ENCODE measurements at regions not wholly inside any gene's neighbourhood (a gene's known extent, or its start where the extent isn't known, plus 50 kb on each side); places are given as distances from the start of the nearest gene placed in this dataset.

GRCh38 chr5:125700380-125700861 is 722.8 kb upstream of the GRAMD2B start:
- Histone ChIP-seq H3K36me3 (ENCODE audit: control insufficient read depth in 2 of 3, insufficient read depth in 3 of 3, low read length in 3 of 3) (no peaks in the 10 kb centered on the region), H3K4me1 (ENCODE audit: control insufficient read depth in 2 of 2, insufficient read depth in 2 of 2, low read length in 2 of 2) (no peaks in the 10 kb centered on the region), H3K4me3 (ENCODE audit: low read length) (no peak overlapping the region), H3K9me3 (ENCODE audit: control insufficient read depth in 2 of 3, low read length in 3 of 3) (no peaks in the 10 kb centered on the region), H3K27ac (ENCODE audit: low read depth, low read length) (no peak overlapping the region), H3K27me3 (ENCODE audit: control insufficient read depth in 2 of 2, insufficient read depth in 2 of 2, low read length in 2 of 2) (peaks cover 0 to 3% of the 10 kb centered on the region in 2 donors)
- Mint-ChIP-seq H3K4me3 (no peak overlapping the region), H3K36me3 (no peaks in the 10 kb centered on the region), H3K27me3 (no peaks in the 10 kb centered on the region), H3K4me1 (no peaks in the 10 kb centered on the region), H3K27ac (no peak overlapping the region), H3K9me3 (peaks cover 2 to 22% (median 8%) of the 10 kb centered on the region in 11 donors)
- intact Hi-C loops (cut with micrococcal nuclease): no loop called here
- no peak for ATAC-seq
- CTCF ChIA-PET: no interaction called here
- POLR2A ChIA-PET: no interaction called here
- DNase-seq: no peak

- Mint-ChIP-seq H3K9me3 (peaks cover 0 to 32% (median 8%) of the 10 kb centered on the region in 11 donors), H3K4me1 (no peaks in the 10 kb centered on the region), H3K27ac (no peak overlapping the region), H3K27me3 (no peaks in the 10 kb centered on the region), H3K4me3 (no peak overlapping the region), H3K36me3 (no peaks in the 10 kb centered on the region)
- Histone ChIP-seq H3K36me3 (ENCODE audit: control insufficient read depth in 2 of 3, insufficient read depth in 3 of 3, low read length in 3 of 3) (no peaks in the 10 kb centered on the region), H3K27ac (ENCODE audit: low read depth, low read length) (no peak overlapping the region), H3K27me3 (ENCODE audit: control insufficient read depth in 2 of 2, insufficient read depth in 2 of 2, low read length in 2 of 2) (peaks cover 0 to 3% of the 10 kb centered on the region in 2 donors), H3K9me3 (ENCODE audit: control insufficient read depth in 2 of 3, low read length in 3 of 3) (no peaks in the 10 kb centered on the region), H3K4me1 (ENCODE audit: control insufficient read depth in 2 of 2, insufficient read depth in 2 of 2, low read length in 2 of 2) (no peaks in the 10 kb centered on the region), H3K4me3 (ENCODE audit: low read length) (no peak overlapping the region)
- no peak for ATAC-seq
- intact Hi-C loops (cut with micrococcal nuclease): no loop called here
- ChIA-PET POLR2A (no interaction called here), CTCF (no interaction called here)
- no peak for DNase-seq
Observed at GRCh38 chr5:125703616-125704015, 719.6 kb upstream of the GRAMD2B start.

GRCh38 chr5:125704888-125705287 is 718.3 kb upstream of the GRAMD2B start:
- Histone ChIP-seq H3K36me3 (ENCODE audit: control insufficient read depth in 2 of 3, insufficient read depth in 3 of 3, low read length in 3 of 3) (no peaks in the 10 kb centered on the region), H3K27ac (ENCODE audit: low read depth, low read length) (no peak overlapping the region), H3K4me1 (ENCODE audit: control insufficient read depth in 2 of 2, insufficient read depth in 2 of 2, low read length in 2 of 2) (no peaks in the 10 kb centered on the region), H3K27me3 (ENCODE audit: control insufficient read depth in 2 of 2, insufficient read depth in 2 of 2, low read length in 2 of 2) (peaks cover 0 to 3% of the 10 kb centered on the region in 2 donors), H3K9me3 (ENCODE audit: control insufficient read depth in 2 of 3, low read length in 3 of 3) (no peaks in the 10 kb centered on the region), H3K4me3 (ENCODE audit: low read length) (no peak overlapping the region)
- H3K4me3 Mint-ChIP-seq: no peak overlapping the region
- H3K4me1 Mint-ChIP-seq: no peaks in the 10 kb centered on the region
- no peak for ATAC-seq
- POLR2A ChIA-PET: no interaction called here
- DNase-seq: no peak
- peaks cover 2 to 40% (median 14%) of the 10 kb centered on the region in 11 donors for H3K9me3 Mint-ChIP-seq
- intact Hi-C loops (cut with micrococcal nuclease): no loop called here
- H3K27ac Mint-ChIP-seq: no peak overlapping the region
- no peaks in the 10 kb centered on the region for H3K27me3 Mint-ChIP-seq
- CTCF ChIA-PET: no interaction called here
- no peaks in the 10 kb centered on the region for H3K36me3 Mint-ChIP-seq

GRCh38 chr5:125708583-125708982 is 714.6 kb upstream of the GRAMD2B start:
- POLR2A ChIA-PET: no interaction called here
- no peak overlapping the region for H3K27ac ChIP-seq (ENCODE audit: low read depth, low read length)
- Mint-ChIP-seq H3K27me3 (no peaks in the 10 kb centered on the region), H3K27ac (no peak overlapping the region), H3K4me1 (no peaks in the 10 kb centered on the region), H3K36me3 (no peaks in the 10 kb centered on the region), H3K4me3 (no peak overlapping the region), H3K9me3 (peaks cover 2 to 45% (median 15%) of the 10 kb centered on the region in 11 donors)
- H3K27me3 ChIP-seq (ENCODE audit: control insufficient read depth in 2 of 2, insufficient read depth in 2 of 2, low read length in 2 of 2): no peaks in the 10 kb centered on the region
- ATAC-seq (no peak), DNase-seq (no peak)
- no peaks in the 10 kb centered on the region for H3K9me3 ChIP-seq (ENCODE audit: control insufficient read depth in 2 of 3, low read length in 3 of 3)
- CTCF ChIA-PET: no interaction called here
- no peaks in the 10 kb centered on the region for H3K36me3 ChIP-seq (ENCODE audit: control insufficient read depth in 2 of 3, insufficient read depth in 3 of 3, low read length in 3 of 3)
- no peak overlapping the region for H3K4me3 ChIP-seq (ENCODE audit: low read length)
- H3K4me1 ChIP-seq (ENCODE audit: control insufficient read depth in 2 of 2, insufficient read depth in 2 of 2, low read length in 2 of 2): no peaks in the 10 kb centered on the region
- intact Hi-C loops (cut with micrococcal nuclease): no loop called here

GRCh38 chr5:125710745-125711144 is 712.5 kb upstream of the GRAMD2B start:
- ChIA-PET POLR2A (no interaction called here), CTCF (no interaction called here)
- Histone ChIP-seq H3K27me3 (ENCODE audit: control insufficient read depth in 2 of 2, insufficient read depth in 2 of 2, low read length in 2 of 2) (no peaks in the 10 kb centered on the region), H3K27ac (ENCODE audit: low read depth, low read length) (no peak overlapping the region), H3K4me3 (ENCODE audit: low read length) (no peak overlapping the region), H3K4me1 (ENCODE audit: control insufficient read depth in 2 of 2, insufficient read depth in 2 of 2, low read length in 2 of 2) (no peaks in the 10 kb centered on the region), H3K36me3 (ENCODE audit: control insufficient read depth in 2 of 3, insufficient read depth in 3 of 3, low read length in 3 of 3) (no peaks in the 10 kb centered on the region), H3K9me3 (ENCODE audit: control insufficient read depth in 2 of 3, low read length in 3 of 3) (no peaks in the 10 kb centered on the region)
- Mint-ChIP-seq H3K36me3 (no peaks in the 10 kb centered on the region), H3K4me1 (no peaks in the 10 kb centered on the region), H3K4me3 (no peak overlapping the region), H3K27ac (no peak overlapping the region), H3K27me3 (no peaks in the 10 kb centered on the region), H3K9me3 (peaks cover 0 to 33% (median 8%) of the 10 kb centered on the region in 11 donors)
- no peak for DNase-seq
- intact Hi-C loops (cut with micrococcal nuclease): no loop called here
- ATAC-seq: no peak

GRCh38 chr5:125712397-125712796 is 710.8 kb upstream of the GRAMD2B start:
- Mint-ChIP-seq H3K36me3 (peaks cover 0 to 5% (median 0%) of the 10 kb centered on the region in 5 donors), H3K27me3 (no peaks in the 10 kb centered on the region), H3K9me3 (peaks cover 0 to 22% (median 8%) of the 10 kb centered on the region in 11 donors), H3K27ac (no peak overlapping the region), H3K4me3 (no peak overlapping the region), H3K4me1 (no peaks in the 10 kb centered on the region)
- Histone ChIP-seq H3K36me3 (ENCODE audit: control insufficient read depth in 2 of 3, insufficient read depth in 3 of 3, low read length in 3 of 3) (no peaks in the 10 kb centered on the region), H3K27ac (ENCODE audit: low read depth, low read length) (no peak overlapping the region), H3K4me3 (ENCODE audit: low read length) (no peak overlapping the region), H3K4me1 (ENCODE audit: control insufficient read depth in 2 of 2, insufficient read depth in 2 of 2, low read length in 2 of 2) (no peaks in the 10 kb centered on the region), H3K9me3 (ENCODE audit: control insufficient read depth in 2 of 3, low read length in 3 of 3) (peaks cover 0 to 5% (median 0%) of the 10 kb centered on the region in 3 experiments), H3K27me3 (ENCODE audit: control insufficient read depth in 2 of 2, insufficient read depth in 2 of 2, low read length in 2 of 2) (no peaks in the 10 kb centered on the region)
- ATAC-seq (no peak), DNase-seq (no peak)
- ChIA-PET CTCF (no interaction called here), POLR2A (no interaction called here)
- intact Hi-C loops (cut with micrococcal nuclease): no loop called here

GRCh38 chr5:125713109-125713805 is 710.0 kb upstream of the GRAMD2B start:
- no peak overlapping the region for H3K4me3 Mint-ChIP-seq
- H3K36me3 Mint-ChIP-seq: peaks cover 0 to 5% (median 0%) of the 10 kb centered on the region in 5 donors
- H3K9me3 Mint-ChIP-seq: peaks cover 0 to 22% (median 10%) of the 10 kb centered on the region in 11 donors
- no peak overlapping the region for H3K27ac ChIP-seq (ENCODE audit: low read depth, low read length)
- no peaks in the 10 kb centered on the region for H3K36me3 ChIP-seq (ENCODE audit: control insufficient read depth in 2 of 3, insufficient read depth in 3 of 3, low read length in 3 of 3)
- no peak for DNase-seq
- no peaks in the 10 kb centered on the region for H3K27me3 Mint-ChIP-seq
- H3K27me3 ChIP-seq (ENCODE audit: control insufficient read depth in 2 of 2, insufficient read depth in 2 of 2, low read length in 2 of 2): no peaks in the 10 kb centered on the region
- no peak overlapping the region for H3K27ac Mint-ChIP-seq
- H3K9me3 ChIP-seq (ENCODE audit: control insufficient read depth in 2 of 3, low read length in 3 of 3): peaks cover 0 to 5% (median 0%) of the 10 kb centered on the region in 3 experiments
- no peak for ATAC-seq
- ChIA-PET POLR2A (no interaction called here), CTCF (no interaction called here)
- no peaks in the 10 kb centered on the region for H3K4me1 Mint-ChIP-seq
- H3K4me3 ChIP-seq (ENCODE audit: low read length): no peak overlapping the region
- intact Hi-C loops (cut with micrococcal nuclease): no loop called here
- no peaks in the 10 kb centered on the region for H3K4me1 ChIP-seq (ENCODE audit: control insufficient read depth in 2 of 2, insufficient read depth in 2 of 2, low read length in 2 of 2)

Measured in naive thymus-derived CD4-positive, alpha-beta T cell (primary cell).